ENCODE measurements at regions not wholly inside any gene's neighbourhood (a gene's known extent, or its start where the extent isn't known, plus 50 kb on each side); places are given as distances from the start of the nearest gene placed in this dataset.

GRCh38 chr18:72638376-72638775, 94.2 kb upstream of the CBLN2 start:
- no peaks in the 10 kb centered on the region for H3K9me3 Mint-ChIP-seq
- TF ChIP-seq CTCF (IDR thresholded peaks at IDR 0.05) = no peak
- no peak overlapping the region for H3K4me3 Mint-ChIP-seq
- no peaks in the 10 kb centered on the region for H3K27me3 Mint-ChIP-seq (ENCODE audit: low read depth, poor library complexity)
- H3K4me1 Mint-ChIP-seq = no peaks in the 10 kb centered on the region
- H3K36me3 Mint-ChIP-seq (ENCODE audit: low read depth) = no peaks in the 10 kb centered on the region
- no peak for DNase-seq
- no peak overlapping the region for H3K27ac Mint-ChIP-seq

- H3K27me3 Mint-ChIP-seq (ENCODE audit: low read depth, poor library complexity) = no peaks in the 10 kb centered on the region
- H3K36me3 Mint-ChIP-seq (ENCODE audit: low read depth) = no peaks in the 10 kb centered on the region
- no peaks in the 10 kb centered on the region for H3K4me1 Mint-ChIP-seq
- no peak overlapping the region for H3K4me3 Mint-ChIP-seq
- DNase-seq = no peak
- no peak for TF ChIP-seq CTCF (IDR thresholded peaks at IDR 0.05)
- H3K9me3 Mint-ChIP-seq = no peaks in the 10 kb centered on the region
- no peak overlapping the region for H3K27ac Mint-ChIP-seq
These were observed 93.6 kb upstream of the CBLN2 start for GRCh38 chr18:72637721-72638120.

GRCh38 chr18:72637299-72637698, 93.2 kb upstream of the CBLN2 start:
- H3K4me3 Mint-ChIP-seq = no peak overlapping the region
- TF ChIP-seq CTCF (IDR thresholded peaks at IDR 0.05) = no peak
- no peak overlapping the region for H3K27ac Mint-ChIP-seq

GRCh38 chr18:72636611-72637010, 92.5 kb upstream of the CBLN2 start:
- Mint-ChIP-seq H3K4me1 (no peaks in the 10 kb centered on the region), H3K27ac (no peak overlapping the region), H3K27me3 (ENCODE audit: low read depth, poor library complexity) (no peaks in the 10 kb centered on the region), H3K9me3 (no peaks in the 10 kb centered on the region), H3K36me3 (ENCODE audit: low read depth) (no peaks in the 10 kb centered on the region), H3K4me3 (no peak overlapping the region)
- TF ChIP-seq CTCF (IDR thresholded peaks at IDR 0.05) = no peak
- no peak for DNase-seq

More at GRCh38 chr18:72637299-72637698, 93.2 kb upstream of the CBLN2 start:
- no peak for DNase-seq
- no peaks in the 10 kb centered on the region for H3K4me1 Mint-ChIP-seq
- no peaks in the 10 kb centered on the region for H3K36me3 Mint-ChIP-seq (ENCODE audit: low read depth)
- H3K27me3 Mint-ChIP-seq (ENCODE audit: low read depth, poor library complexity) = no peaks in the 10 kb centered on the region
- no peaks in the 10 kb centered on the region for H3K9me3 Mint-ChIP-seq

GRCh38 chr18:72634500-72634899, 90.4 kb upstream of the CBLN2 start:
- TF ChIP-seq CTCF (IDR thresholded peaks at IDR 0.05) = no peak
- H3K27ac Mint-ChIP-seq = no peak overlapping the region
- no peaks in the 10 kb centered on the region for H3K36me3 Mint-ChIP-seq (ENCODE audit: low read depth)
- H3K27me3 Mint-ChIP-seq (ENCODE audit: low read depth, poor library complexity) = no peaks in the 10 kb centered on the region
- DNase-seq = no peak
- no peaks in the 10 kb centered on the region for H3K9me3 Mint-ChIP-seq
- no peaks in the 10 kb centered on the region for H3K4me1 Mint-ChIP-seq
- H3K4me3 Mint-ChIP-seq = no peak overlapping the region

- TF ChIP-seq CTCF (IDR thresholded peaks at IDR 0.05) = no peak
- Mint-ChIP-seq H3K4me1 (no peaks in the 10 kb centered on the region), H3K27me3 (ENCODE audit: low read depth, poor library complexity) (no peaks in the 10 kb centered on the region), H3K9me3 (no peaks in the 10 kb centered on the region), H3K27ac (no peak overlapping the region), H3K36me3 (ENCODE audit: low read depth) (no peaks in the 10 kb centered on the region), H3K4me3 (no peak overlapping the region)
- DNase-seq = no peak
These were observed 86.8 kb upstream of the CBLN2 start for GRCh38 chr18:72630991-72631390.

Data from nephron progenitor cell (in vitro differentiated cells).